HG03575 (cell line): ENCODE measurements at regions not wholly inside any gene's neighbourhood (a gene's known extent, or its start where the extent isn't known, plus 50 kb on each side); places are given as distances from the start of the nearest gene placed in this dataset.

Experiments used
- ATAC-seq: cut with Tn5 transposase; IDR thresholded peaks from one replicate; pipeline ENCODE4 v1.9.1; 2021; ENCODE audit not compliant: unreplicated experiment, insufficient number of reproducible peaks, low FRiP score; ENCODE audit errors: extremely low read depth

DNA sequence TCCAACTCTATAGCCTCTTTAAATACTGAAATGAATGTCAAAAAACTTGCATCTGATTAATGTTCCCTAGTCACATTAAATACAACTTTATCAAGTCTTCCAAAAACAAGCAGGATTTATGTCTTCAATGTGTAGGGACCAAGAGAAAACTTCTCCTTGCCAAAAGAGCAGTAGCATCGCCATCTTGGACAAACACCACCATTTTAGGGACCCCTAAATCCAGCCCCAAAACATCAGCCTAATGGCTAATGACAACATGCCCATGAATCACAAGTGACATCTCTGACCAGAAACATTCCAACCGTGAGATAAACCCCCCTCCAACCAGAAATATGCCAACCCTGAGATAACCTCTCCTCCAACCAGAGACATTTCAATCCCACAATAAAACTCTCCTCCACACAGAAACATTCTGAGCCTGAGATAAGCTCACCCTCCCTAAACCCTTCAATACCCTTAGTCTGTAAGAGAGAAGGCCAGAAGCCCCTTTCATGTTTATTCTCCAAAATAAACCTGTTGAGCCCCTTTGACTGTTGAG is 697.4 kb downstream of the TRAM1L1 start:
- ATAC-seq: no peak

DNA sequence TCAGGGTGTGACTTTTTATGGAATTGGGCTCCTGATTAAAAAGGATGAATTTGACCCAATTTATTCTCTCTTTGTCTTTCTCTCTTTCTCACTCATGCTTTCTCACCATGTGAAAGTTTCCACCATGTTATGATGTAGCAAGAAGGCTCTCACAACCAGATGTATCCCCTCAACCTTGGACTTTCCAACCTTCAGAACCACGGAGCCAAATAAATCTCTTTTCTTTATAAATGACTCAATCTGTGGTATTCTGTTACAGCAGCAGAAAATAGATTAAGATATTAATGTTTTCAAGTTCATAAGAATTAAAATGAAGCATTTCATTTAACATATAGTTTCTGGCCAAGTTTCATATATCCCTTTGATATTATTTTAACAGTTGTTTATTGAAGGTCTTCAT is 698.5 kb downstream of the TRAM1L1 start:
- no peak for ATAC-seq

- no peak for ATAC-seq
Observed at GRCh38 chr4:116385583-116385982, 699.8 kb downstream of the TRAM1L1 start.

- no peak for ATAC-seq
Observed at GRCh38 chr4:116374815-116375214, 710.6 kb downstream of the TRAM1L1 start.

- ATAC-seq: no peak
Observed at GRCh38 chr4:116362583-116362982, 722.8 kb downstream of the TRAM1L1 start.

- no peak for ATAC-seq
Observed at GRCh38 chr4:116361790-116362189, 723.6 kb downstream of the TRAM1L1 start.

DNA sequence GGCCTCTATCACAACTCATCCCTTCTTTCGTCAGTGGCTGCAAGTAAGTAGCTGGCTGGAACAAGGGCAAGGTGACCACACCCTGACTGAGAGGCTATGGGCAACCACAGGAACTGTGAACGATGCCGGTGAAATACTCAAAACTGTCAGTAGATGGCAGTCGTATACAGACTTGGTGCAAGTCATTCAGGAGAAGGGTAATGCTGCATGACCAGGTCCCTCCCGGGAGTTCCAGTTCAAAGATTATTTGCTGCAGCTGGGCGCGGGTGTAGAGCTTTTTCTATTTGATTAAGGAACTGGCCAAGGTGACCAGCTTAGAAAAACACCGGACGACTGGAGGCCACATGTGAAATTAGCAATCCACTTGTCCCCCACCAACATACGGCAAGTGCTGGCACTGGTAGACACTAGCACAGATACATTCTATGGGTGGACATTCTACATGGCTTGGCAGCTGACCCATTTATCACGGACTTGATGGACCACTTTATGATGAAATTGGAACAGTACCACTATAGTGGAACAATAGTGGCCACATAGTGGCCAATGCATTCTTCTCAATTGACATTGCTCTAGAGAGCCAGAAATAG is 726.6 kb downstream of the TRAM1L1 start:
- ATAC-seq: peak; percentile 91

DNA sequence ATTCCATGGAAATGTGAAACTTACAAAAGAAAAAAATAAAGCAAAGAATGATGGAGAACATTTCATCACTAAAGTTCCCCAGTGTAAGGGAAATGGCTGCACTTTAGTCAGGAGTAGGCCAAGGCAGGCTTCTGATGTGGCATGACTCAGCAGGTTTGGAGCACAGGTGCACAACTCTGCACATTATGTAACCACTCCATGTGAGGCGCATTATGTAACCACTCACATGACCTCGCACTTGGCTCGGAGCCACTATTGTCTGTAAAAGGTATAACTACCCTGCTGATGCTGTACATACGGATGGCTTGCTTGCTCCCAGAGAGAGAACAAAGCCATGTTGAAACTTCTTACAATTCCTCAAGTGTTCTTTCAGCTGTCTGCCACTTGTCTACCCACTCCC is 727.6 kb downstream of the TRAM1L1 start:
- ATAC-seq: no peak

DNA sequence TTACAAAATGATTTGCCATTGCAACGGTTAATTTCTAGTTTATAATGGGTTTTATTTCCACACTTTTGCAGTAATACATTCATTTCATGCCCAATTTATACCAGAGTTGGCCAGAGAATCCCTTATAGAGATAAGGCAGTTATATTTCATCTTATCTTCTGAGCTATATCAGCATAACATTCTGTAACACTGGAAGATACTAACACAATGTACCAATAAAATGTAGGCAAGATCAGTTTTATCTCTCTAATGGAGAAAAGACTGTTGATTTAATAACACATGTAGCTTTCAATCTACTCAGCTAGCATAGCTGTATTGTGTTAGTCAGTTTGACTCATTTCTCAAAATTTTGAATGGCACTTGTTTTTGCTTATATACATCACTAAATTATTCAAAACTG is 738.6 kb downstream of the TRAM1L1 start:
- no peak for ATAC-seq

GRCh38 chr4:116343809-116344208 is 741.6 kb downstream of the TRAM1L1 start:
- ATAC-seq: no peak

DNA sequence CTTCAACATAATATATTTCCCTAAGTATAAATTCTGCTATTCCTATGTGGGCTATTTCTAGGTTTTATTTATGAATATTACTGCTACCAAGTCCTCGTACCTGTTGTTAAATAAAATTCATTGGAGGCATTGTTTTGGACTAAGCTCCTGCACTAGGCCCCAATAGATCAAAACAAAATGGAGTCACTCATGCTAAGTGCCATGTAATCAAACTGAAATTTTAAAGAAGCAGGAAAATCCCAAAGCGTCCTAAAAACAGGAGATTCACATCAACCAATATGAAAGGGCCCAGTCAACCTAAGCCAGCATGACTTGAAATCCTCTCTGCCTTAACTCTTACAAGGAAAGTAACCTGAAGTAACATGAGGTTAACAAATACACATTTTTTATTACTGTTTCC is 743.2 kb downstream of the TRAM1L1 start:
- ATAC-seq: no peak

DNA sequence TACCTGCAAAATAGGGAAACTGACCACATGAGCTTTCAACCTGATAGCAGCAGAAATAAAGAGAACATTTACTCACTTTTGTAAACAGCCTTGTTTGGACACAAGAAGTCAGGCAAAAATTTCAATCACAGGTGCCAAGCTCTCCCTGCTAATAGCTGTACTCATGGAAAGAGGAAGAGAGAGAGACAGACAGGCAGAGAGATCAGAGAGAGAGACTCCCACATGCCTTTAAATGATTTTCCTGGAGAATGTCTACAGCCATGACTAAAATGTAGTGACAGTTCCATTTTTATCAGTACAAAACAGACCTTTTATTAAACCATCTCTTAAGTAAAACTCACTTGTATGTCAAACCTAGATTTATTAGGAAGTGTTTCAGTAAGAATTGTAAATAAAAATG is 752.9 kb downstream of the TRAM1L1 start:
- no peak for ATAC-seq

- no peak for ATAC-seq
Observed at GRCh38 chr4:116328261-116328860, 757.0 kb downstream of the TRAM1L1 start.

GRCh38 chr4:116323606-116324005 is 761.8 kb downstream of the TRAM1L1 start:
- ATAC-seq: no peak

- no peak for ATAC-seq
Observed at GRCh38 chr4:116321471-116321870, 763.9 kb downstream of the TRAM1L1 start.

- ATAC-seq: no peak
Observed at GRCh38 chr4:116320859-116321258, 764.5 kb downstream of the TRAM1L1 start.

DNA sequence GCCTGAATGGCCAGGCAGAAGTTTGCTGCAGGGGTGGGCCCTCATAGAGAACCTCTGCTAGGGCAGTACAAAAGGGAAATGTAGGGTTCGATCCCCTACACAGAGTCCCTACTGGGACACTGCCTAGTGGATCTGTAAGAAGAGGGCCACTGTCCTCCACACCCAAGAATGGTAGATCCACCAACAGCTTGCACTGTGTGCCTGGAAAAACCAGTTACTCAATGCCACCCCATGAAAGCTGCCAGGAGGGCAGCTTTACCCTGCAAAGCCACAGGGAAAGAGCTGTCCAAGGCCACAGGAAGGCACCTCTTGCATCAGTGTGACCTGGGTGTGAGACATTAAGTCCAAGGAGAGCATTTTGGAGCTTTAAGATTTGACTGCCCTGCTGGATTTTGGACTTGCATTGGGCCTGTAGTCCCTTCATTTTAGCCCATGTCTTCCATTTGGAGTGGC is 781.6 kb downstream of the TRAM1L1 start:
- no peak for ATAC-seq

DNA sequence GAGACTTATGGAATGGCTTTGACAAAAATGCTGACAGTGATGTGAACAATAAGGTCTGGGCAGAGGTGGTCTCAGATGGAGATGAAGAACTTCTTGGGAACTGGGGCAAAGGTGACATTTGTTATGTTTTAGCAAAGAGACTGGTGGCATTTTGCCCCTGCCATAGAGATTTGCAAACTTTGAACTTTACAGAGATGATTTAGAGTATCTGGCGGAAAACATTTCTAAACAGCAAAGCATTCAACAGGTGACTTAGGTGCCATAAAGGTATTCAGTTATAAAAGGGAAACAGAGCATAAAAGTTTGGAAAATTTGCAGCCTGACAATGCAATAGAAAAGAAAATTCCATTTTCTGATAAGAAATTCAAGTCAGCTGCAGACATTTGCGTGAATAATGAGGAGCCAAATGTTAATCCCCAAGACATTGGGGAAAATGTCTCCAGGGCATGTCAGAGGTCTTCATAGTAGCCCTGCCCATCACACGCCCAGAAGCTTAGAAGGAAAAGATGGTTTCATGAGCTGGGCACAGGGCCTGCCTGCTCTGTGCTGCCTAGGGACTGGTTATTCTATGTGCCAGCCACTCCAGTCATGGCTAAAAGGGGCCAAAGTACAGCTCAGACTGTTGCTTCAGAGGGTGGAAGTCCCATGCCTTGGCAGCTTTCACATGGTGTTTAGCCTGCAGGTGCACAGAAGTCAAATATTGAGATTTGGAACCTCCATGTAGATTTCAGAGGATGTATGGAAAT is 782.2 kb downstream of the TRAM1L1 start:
- no peak for ATAC-seq

DNA sequence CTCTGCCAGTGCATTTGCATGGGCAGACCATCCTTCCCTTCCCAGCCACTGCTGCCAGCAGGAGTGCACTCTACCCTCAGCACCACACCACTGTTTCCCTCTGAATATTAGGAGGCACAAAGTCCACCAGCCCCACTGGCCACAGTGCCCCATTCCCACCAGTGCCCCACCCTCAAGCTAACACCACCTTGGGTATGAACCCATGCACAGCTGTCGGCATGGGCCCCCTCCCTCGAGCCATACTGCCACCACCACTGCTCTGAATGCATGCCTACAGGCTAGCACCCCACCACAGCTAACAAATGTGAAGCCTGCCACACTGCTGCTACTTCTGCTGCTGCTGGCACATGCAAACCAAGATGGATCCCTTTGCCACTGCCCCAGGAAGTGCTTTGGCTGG is 810.4 kb downstream of the TRAM1L1 start:
- ATAC-seq: no peak

DNA sequence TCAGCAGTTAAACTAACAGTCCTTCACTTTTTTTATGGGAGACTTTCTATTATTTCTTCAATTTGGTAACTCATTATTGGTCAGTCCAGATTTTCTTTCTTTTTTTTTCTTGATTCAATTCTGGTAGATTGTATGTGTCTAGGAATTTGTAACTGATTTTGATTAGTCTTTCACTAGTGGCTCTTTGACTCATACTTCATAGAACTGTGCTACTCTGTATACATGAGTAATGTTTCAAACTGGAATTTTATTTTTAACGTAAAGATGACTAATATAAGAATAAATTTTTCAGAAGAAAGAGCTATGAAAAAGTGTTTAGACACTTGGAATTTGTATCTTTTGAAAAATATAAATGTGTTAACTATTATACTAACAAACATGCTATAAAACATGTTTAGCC is 813.0 kb downstream of the TRAM1L1 start:
- ATAC-seq: no peak
